Pancreas (tissue), 10 donors: ENCODE measurements at regions not wholly inside any gene's neighbourhood (a gene's known extent, or its start where the extent isn't known, plus 50 kb on each side); places are given as distances from the start of the nearest gene placed in this dataset.

Experiments used
- ATAC-seq, 4 donors: fragments of 200-7000 bp; cut with Tn5 transposase; one replicate each; pipeline versions ENCODE4 v1.8.0 to v1.9.1; 2020; ENCODE audit warnings: mild to moderate bottlenecking in 4 of 4, moderate library complexity in 4 of 4
- DNase-seq, 6 donors: peaks; one replicate each; pipeline ENCODE4 v3.0.0-alpha.2; 2020
- FAIRE-seq: peaks from 2 replicates; lab custom pipeline; 2012; peaks lifted over from hg19 to GRCh38; lab: Jason Lieb, UNC
- H3K27ac ChIP-seq, 4 donors: fragments of 200-600 bp; sonication (generic); 1 replicate in 3 of 4; 2 replicates in 1 of 4; pipeline versions ENCODE4 v1.5.0 to v1.8.0; 2020
- H3K27me3 ChIP-seq, 4 donors: fragments of 200-600 bp; one replicate each; pipeline ENCODE4 v1.8.0; 2021
- H3K36me3 ChIP-seq, 3 donors: fragments of 200-600 bp; sonication (generic) in 1 of 3; one replicate each; pipeline versions ENCODE4 v1.5.0 to v1.8.0; 2020 to 2021
- H3K4me1 ChIP-seq, 3 donors: fragments of 200-600 bp; one replicate each; pipeline ENCODE4 v1.8.0; 2021
- H3K4me3 ChIP-seq, 4 donors: fragments of 200-600 bp; sonication (generic) in 2 of 4; one replicate each; pipeline versions ENCODE4 v1.5.0 to v1.8.0; 2020 to 2021
- H3K9me3 ChIP-seq, 4 donors: fragments of 200-600 bp; one replicate each; pipeline ENCODE4 v1.8.0; 2021
- CTCF ChIP-seq, 4 donors: fragments of 200-600 bp; sonication (generic) in 3 of 4; IDR thresholded peaks; one replicate each; pipeline versions ENCODE4 v1.5.0 to v1.8.0; 2021; ENCODE audit warnings: antibody characterized with exemption in 4 of 4
- WGBS, 2 donors: extraction: QIAGEN DNeasy Blood & Tissue Kit; methylation state at CpG; one replicate each; pipeline ENCODE4 v1.1.7; 2013; 5-methylcytosine and 5-hydroxymethylcytosine counted together
- intact Hi-C, 3 donors: fragments of 100-400 bp; cut with DNase I; formaldehyde crosslinking; loops; one replicate each; pipeline versions ENCODE4 v1.11.1 to v1.14.2; 2022
- donor health status: healthy with polysubstance abuse.
- donor health status: DM: no; HTN: no; CAD: no; lungs with moderate emphysema.
- donor health status: DM: no; HTN: no; CAD: no.
- donor health status: control.
- donor health status: control.
- donor health status: Bipolar disorder and iron deficiency.
- donor health status: DM: yes; HTN: yes; CAD: no.
- donor health status: DM: no; HTN: no; CAD: no.
- donor health status: DM: no; HTN: no; CAD: no.
- donor health status: DM: yes; HTN: yes; CAD: no.

GRCh38 chr12:92581604-92582003 is 121.2 kb upstream of the PLEKHG7 start:
- Histone ChIP-seq H3K27ac (no peak overlapping the region), H3K36me3 (no peaks in the 10 kb centered on the region), H3K27me3 (no peaks in the 10 kb centered on the region), H3K4me1 (no peaks in the 10 kb centered on the region), H3K9me3 (no peaks in the 10 kb centered on the region), H3K4me3 (no peak overlapping the region)
- FAIRE-seq (no peak), DNase-seq (no peak), ATAC-seq (no peak)
- TF ChIP-seq CTCF (IDR thresholded peaks at IDR 0.05): no peak
- WGBS, 2 donors: 64 to 83% methylated on average over 1 of the region's 1 CpG
- intact Hi-C loops: no loop called here

GRCh38 chr12:92574911-92575570 is 127.7 kb upstream of the PLEKHG7 start:
- Histone ChIP-seq H3K27ac (no peak overlapping the region), H3K36me3 (no peaks in the 10 kb centered on the region), H3K9me3 (no peaks in the 10 kb centered on the region), H3K4me1 (peaks cover 0 to 10% (median 1%) of the 10 kb centered on the region in 3 donors), H3K27me3 (no peaks in the 10 kb centered on the region), H3K4me3 (no peak overlapping the region)
- peak in 2 of 4 donors; percentile 7 to 32 for ATAC-seq
- no peak for DNase-seq
- intact Hi-C loops: loop anchor here in 1 of 3 donors (10.0 kb wide), 1 partner anchor 420 kb away; no protein-coding TSS in a partner anchor
- no peak for TF ChIP-seq CTCF (IDR thresholded peaks at IDR 0.05)
- no peak for FAIRE-seq
- WGBS, 2 donors: 81 to 82% methylated on average over 6 of the region's 6 CpGs

GRCh38 chr12:92574051-92574783 is 128.6 kb upstream of the PLEKHG7 start:
- WGBS, 2 donors: 68 to 69% methylated on average over 8 of the region's 8 CpGs
- Histone ChIP-seq H3K4me3 (no peak overlapping the region), H3K4me1 (peaks cover 0 to 18% (median 8%) of the 10 kb centered on the region in 3 donors), H3K9me3 (no peaks in the 10 kb centered on the region), H3K36me3 (no peaks in the 10 kb centered on the region), H3K27ac (peak overlapping the region in 2 of 4 donors; percentile 54 to 58), H3K27me3 (no peaks in the 10 kb centered on the region)
- intact Hi-C loops: loop anchor here in 1 of 3 donors (10.0 kb wide), 1 partner anchor 419 kb away; no protein-coding TSS in a partner anchor
- FAIRE-seq: no peak
- ATAC-seq: peak in 1 of 4 donors; percentile 41
- DNase-seq: no peak
- no peak for TF ChIP-seq CTCF (IDR thresholded peaks at IDR 0.05)

GRCh38 chr12:92573104-92573503 is 129.7 kb upstream of the PLEKHG7 start:
- no peaks in the 10 kb centered on the region for H3K9me3 ChIP-seq
- no peak for FAIRE-seq
- H3K36me3 ChIP-seq: no peaks in the 10 kb centered on the region
- 60 to 68% methylated on average over 4 of the region's 4 CpGs for WGBS, 2 donors
- no peak overlapping the region for H3K4me3 ChIP-seq
- H3K4me1 ChIP-seq: peaks cover 0 to 29% (median 14%) of the 10 kb centered on the region in 3 donors
- peak in 2 of 6 donors; percentile 12 to 24 for DNase-seq
- intact Hi-C loops: loop anchor here in 1 of 3 donors (10.0 kb wide), 1 partner anchor 418 kb away; no protein-coding TSS in a partner anchor
- no peak for TF ChIP-seq CTCF (IDR thresholded peaks at IDR 0.05)
- H3K27ac ChIP-seq: peak overlapping the region in 2 of 4 donors; percentile 54 to 58
- H3K27me3 ChIP-seq: no peaks in the 10 kb centered on the region
- ATAC-seq: peak in 3 of 4 donors; percentile 45 to 53 (median 51)
